ENCODE measurements at regions not wholly inside any gene's neighbourhood (a gene's known extent, or its start where the extent isn't known, plus 50 kb on each side); places are given as distances from the start of the nearest gene placed in this dataset.

DNA sequence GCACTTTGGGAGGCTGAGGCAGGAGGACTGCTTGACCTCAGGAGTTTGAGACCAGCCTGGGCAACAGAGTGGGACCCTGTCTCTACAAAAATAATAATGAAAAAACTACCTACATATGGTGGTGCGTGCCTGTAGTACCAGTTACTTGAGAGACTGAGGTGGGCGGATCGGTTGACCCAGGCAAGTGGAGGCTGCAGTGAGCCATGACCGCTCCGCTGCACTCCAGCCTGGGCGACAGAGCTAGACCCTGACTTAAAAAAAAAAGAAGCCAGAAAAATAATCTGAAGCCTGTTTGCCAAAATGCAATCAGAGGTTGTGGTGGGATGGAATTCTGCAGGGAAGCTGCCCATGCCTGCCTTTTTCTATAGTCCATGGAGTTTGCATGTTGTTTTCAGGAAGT is 50.4 kb upstream of the GGTA1 start:
- DNase-seq (ENCODE audit: low spot score), result no peak

GRCh38 chr9:121550569-121551512 is 51.2 kb upstream of the GGTA1 start:
- peak; percentile 47 for DNase-seq (ENCODE audit: low spot score)

DNA sequence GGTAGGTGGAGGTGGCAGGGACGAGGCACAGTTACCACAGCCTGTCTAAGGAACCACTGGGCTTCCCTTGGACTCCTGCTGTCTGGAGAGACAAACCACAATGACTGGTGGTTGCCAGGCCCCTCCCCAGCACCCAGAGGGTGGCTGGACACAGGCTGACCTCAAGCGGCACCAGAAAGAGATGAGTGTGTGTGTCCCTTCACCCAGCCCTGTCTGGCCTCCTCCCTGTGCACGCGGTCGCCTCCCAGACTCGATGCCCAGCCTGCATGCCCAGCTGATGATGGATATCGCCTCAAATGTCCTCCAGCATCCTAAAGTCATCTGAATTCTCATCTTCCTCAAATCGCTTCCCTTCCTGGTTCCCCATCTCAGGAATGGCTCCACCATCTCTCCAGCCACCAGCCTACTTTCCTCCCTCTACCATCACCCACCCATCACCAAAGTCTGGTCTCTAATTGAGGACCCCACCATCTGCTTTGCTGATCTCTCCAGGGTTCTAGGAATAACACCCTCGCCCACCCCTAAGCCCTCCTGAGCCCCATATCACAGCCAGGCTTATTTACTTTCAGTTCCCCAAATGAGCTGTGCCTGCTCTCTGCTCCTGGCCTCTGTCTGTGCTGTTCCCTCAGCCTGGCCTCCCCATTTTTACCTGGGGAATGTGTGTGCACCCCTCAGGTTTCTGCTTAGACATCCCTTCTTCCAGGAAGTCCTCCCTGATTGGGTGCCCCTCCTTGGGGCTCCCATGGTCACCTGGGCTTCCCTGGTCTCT is 52.5 kb upstream of the GGTA1 start:
- DNase-seq (ENCODE audit: low spot score), result no peak

DNA sequence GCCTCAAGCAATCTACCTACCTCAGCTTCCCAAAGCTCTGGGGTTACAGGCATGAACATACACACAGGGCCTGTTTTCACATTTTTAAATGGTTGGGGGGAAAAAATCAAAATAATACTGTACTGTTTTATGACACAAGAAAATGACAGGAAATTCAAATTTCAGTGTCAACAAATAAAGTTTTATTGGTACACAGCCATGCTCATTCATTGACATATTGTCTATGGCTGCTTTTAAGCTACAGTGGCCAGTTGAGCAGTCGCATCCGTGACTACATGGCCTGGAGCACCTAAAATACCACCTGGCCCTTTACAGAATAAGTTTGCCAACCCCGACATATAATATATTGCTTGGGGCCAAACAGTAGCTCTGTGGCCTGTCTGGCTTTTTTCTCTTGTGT is 56.4 kb upstream of the GGTA1 start:
- no peak for DNase-seq (ENCODE audit: low spot score)

GRCh38 chr9:121556580-121556979 is 56.9 kb upstream of the GGTA1 start:
- DNase-seq (ENCODE audit: low spot score), result no peak

DNA sequence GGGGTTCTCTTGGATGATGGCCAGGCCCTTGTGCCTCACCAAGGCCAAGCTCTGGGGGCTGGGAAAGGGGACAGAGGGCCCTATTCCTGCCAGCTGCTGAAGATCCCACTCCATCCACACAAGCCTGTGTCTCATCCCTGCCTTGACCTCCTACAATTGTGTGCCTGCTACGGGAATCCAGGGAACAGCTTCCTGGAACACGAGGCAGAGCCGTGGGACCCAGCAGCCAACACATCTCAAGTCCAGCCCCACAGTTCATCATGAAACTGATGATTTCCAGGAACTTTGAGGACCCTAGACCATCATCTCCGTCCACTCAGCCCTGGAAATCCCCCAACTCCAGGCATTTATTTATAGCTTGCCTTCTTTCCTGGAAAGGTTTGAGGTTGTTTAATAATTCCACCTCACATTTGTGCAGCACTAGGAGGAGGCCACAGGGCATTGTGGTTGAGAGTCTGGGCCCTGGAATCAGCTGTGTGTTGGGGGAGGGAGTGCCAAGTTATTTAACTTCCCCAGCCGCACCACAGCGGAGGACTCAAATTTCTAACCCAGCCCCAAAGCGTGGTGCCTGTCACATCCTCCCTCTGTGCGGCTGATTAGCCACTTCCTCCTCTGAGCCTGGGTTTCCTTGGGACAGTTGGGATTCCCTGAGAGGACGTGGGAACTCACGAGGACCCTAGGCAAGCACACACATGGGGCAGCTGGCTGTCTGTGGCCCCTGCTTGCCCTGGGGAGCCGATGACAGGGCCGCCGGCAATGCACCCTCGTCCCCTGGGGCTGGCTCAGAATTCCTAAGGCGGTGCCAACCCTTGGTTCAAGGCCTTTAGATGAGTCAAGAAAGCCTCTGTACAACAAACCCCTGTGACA is 58.2 kb upstream of the GGTA1 start:
- no peak for DNase-seq (ENCODE audit: low spot score)

- DNase-seq (ENCODE audit: low spot score), result no peak
Measured at GRCh38 chr9:121558473-121558872, 58.8 kb upstream of the GGTA1 start.

- no peak for DNase-seq (ENCODE audit: low spot score)
Measured at GRCh38 chr9:121559183-121559582, 59.5 kb upstream of the GGTA1 start.

- DNase-seq (ENCODE audit: low spot score), result no peak
Measured at GRCh38 chr9:121560921-121561320, 61.3 kb upstream of the GGTA1 start.

DNA sequence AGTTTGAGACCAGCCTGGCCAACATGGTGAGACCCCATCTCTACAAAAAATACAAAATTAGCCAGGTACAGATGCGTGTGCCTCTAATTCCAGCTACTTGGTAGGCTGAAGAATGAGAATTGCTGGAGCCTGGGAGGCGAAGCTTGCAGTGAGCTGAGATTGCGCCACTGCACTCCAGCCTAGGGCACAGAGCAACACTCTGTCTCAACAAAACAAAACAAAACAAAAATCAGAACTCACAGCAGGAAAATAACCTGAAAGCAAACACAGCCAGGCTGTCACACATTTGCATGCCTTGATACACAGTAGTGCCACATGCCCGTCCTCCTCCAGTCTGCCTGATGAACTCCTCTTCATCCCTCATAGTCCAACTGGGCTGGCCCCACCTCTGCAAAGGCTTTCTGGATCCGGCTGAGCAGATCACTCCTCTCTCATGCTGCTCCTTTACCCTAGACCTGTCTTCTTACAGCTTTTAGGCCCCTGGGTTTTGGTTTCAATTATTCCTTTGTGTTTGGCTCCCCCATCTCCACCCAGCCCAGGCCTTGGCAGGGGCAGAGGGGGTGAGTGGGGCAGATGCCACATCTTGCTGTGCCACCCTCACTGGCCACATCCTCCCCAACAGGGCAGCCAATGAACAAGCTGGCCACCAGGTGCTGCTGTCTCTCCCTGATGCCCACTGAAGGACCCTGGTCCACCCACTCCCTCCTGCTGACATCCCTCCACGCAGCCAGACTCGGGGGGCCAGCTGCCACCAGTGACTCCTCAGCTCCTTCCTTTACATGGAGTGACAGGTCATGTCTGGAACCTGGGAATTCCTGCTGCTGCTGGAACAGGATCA is 62.0 kb upstream of the GGTA1 start:
- no peak for DNase-seq (ENCODE audit: low spot score)

- DNase-seq (ENCODE audit: low spot score), result no peak
Measured at GRCh38 chr9:121562301-121562700, 62.7 kb upstream of the GGTA1 start.

DNA sequence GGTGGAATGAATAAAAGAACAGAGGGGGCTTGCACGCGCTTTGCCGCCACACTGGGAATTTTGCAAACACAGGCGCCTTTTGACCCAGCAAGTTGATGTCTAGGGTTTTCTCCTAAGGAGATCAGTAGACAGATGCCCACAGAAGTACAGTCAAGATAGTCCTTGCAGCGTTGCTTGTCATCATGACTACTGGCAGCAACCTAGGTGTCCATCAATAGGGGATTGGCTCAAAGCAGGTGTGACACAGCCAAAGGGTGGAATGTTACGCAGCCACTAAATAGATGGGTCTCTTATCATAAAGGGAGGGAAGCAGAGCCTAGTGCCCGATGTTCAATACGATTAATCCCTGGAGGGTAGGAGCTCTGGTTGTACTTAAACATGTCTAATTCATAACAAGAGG is 63.8 kb upstream of the GGTA1 start:
- no peak for DNase-seq (ENCODE audit: low spot score)

GRCh38 chr9:121563881-121564460 is 64.3 kb upstream of the GGTA1 start:
- no peak for DNase-seq (ENCODE audit: low spot score)

DNA sequence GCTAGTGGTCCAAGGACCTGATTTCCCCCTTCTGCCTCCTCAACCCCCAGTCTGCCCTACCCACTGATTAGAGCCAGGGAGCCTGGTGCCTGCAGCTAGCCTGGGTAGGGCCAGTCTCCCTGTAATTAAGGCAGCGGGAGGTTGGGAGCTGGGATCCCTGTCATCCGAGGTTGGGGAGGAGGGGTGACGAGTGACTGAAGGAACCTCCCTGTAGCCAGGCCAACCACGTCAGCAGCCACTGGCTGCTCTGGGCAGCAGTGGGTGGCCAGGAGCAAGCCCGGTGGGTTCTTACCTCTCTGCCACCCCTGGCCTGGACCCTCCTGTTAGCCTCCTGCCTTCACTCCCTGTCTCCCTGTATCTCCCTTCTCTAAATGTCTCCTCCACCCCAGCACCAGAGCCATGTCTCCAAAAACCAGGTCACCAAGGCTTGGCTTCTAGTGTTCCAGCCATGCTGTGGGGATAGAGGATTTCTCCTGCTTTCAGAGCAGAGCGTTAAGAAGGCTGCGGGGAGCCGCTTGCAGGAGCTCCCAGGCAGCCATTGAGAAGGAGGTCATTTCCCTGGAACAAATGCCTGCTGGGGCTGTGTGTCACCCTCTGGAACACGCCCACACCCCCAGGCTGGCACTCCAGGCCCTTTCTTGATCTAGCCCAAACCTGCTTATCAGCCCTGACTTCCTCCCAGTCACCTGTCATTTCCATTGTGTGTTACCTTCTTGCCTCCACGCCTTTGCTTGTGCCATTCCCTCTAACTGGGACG is 65.0 kb upstream of the GGTA1 start:
- no peak for DNase-seq (ENCODE audit: low spot score)

GRCh38 chr9:121566481-121567465 is 67.1 kb upstream of the GGTA1 start:
- no peak for DNase-seq (ENCODE audit: low spot score)

DNA sequence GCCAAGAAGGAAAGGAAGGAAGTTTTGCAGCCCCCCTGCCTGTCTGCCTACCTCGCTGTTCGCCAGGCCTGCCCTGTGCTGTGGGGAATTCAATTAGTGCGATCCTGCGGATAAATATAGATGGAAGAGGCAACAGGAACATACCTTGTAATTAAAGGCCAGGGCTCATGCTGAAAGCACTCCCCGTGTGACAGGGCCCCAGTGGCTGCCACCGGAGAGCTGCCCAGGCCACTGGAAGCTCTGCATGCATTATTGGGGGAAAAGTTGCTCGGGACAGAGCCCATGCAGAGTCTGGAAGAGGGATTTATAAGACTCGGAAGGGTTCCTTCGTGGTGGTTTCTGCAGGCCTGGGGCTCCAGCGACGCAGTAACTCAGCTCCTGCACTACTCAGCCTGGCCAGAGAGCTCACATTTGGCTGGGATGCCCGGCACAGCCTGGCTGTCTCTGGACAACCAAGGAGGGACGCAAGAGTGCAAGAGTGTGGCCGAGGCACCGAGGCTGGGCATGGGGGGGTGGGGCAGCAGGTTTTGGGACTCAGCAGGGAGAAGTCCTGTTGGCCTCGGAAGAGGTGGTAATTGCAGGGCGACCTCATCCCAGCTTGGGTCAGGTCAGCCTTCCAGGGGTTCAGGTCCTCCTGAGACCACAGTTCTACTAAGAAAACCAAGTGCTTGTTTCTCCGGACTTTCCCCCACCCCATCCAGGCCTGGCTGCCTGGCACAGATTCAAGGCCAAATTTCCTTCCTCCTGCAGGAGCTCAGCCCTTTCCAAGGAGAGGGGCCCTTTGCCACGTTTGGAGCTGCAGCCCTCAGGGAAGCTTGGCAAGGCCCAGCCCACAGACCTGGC is 68.1 kb upstream of the GGTA1 start:
- no peak for DNase-seq (ENCODE audit: low spot score)

- no peak for DNase-seq (ENCODE audit: low spot score)
Measured at GRCh38 chr9:121568343-121569265, 69.0 kb upstream of the GGTA1 start.

Measured in CD4-positive, alpha-beta T cell treated with Interleukin-6 at 100 ng/mL for 8 hours (primary cell).